Dedifferentiated amniotic fluid mesenchymal stem cell (primary cell): ENCODE measurements at regions not wholly inside any gene's neighbourhood (a gene's known extent, or its start where the extent isn't known, plus 50 kb on each side); places are given as distances from the start of the nearest gene placed in this dataset.
"Not testable (repeated sequence)": the region's sequence is repeated elsewhere in the genome, so short reads cannot be mapped to it uniquely, and the experiment has no call there.

Experiments
- DNase-seq: peaks from one replicate; pipeline ENCODE4 v3.0.0-alpha.2; 2016; ENCODE audit errors: extremely low spot score

DNA sequence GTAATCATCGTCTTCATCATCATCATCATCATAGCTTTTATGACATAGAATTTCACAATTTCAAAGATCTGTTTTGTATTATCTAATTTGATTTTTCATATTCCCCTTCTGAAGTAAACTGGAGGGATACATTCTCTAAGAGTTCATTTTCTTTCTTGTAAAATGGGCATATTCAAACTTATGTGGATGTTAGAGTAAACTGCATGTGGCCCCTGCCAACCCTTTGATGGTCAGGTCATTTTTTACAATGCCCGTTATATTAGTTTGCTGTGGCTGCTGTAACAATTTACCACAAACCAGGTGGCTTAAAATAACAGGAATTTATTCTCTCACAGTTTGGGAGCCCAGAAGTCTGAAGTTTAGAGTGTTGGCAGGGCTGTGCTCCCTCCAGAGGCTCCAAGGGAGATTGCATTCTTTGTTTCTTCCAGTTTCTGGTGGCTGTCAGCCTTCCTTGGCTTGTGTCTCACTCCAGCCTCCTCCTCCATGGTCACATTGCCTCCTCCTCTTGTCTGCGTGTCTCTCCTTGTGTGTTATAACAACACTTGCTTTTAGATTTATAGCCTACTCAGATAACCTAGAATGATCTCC is 127.5 kb upstream of the MMADHC start:
- peak; percentile 31 for DNase-seq

GRCh38 chr2:149709496-149710263 is 122.1 kb upstream of the MMADHC start:
- DNase-seq, result no peak

DNA sequence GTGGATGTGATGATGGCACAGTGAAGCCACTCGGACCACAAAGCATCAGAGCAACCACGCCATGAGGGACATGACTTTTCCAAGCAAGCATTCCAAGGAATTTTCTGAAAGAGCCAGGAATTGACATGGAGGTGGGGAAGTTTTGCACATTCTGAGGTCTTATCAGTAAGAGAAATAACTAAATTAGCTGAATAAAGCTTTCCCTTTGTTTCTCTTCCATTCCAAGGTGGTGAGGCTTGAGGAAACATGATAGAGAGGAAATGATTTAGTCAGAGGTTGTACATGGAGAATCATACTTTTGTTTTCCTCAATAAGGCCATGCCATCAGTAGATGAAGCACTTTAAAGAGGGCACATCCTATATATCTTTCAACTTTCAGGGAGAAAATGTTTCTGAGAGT is 115.7 kb upstream of the MMADHC start:
- DNase-seq, result no peak

- DNase-seq, result no peak
Observed at GRCh38 chr2:149702571-149702970, 115.0 kb upstream of the MMADHC start.

GRCh38 chr2:149701241-149701640 is 113.7 kb upstream of the MMADHC start:
- DNase-seq, result no peak

DNA sequence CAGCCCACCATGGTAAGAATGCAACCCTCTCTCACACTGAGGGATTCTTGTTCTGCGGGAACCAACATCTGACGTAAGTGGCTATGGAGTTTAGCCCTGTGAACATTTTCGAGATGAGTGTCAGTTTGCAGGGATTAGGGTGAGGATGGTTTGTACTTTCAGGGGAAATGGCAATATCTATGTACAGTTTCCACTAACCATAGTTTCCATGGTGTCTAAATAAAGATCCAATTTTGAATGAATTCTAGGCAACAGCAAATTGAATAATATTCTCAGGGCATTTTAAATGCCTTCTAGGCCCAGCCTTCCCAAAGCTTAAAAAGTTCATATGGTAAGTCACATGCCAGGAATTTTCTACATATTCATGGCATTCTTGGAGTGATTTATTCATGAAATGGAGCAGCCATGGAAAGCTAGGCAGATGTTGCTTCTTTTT is 105.4 kb upstream of the MMADHC start:
- DNase-seq, result peak; percentile 68

DNA sequence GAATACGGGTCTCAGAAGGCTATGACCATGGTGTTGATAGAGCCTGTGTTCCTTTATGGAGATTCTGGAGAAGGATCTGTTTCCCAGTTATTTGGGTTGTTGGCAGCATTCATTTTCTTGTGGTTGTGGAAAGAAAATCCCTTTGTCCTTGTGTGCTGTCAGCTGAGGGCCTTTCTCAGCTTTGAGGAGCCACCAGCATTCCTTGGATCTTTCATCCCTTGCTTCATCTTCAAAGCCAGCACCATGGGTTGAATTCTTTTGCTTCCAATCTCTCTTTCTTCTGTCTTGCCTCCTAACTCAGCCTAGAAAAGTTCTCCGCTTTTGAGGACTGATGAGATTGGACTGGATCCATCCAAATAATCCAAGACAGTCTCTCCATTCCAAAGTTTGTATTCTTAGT is 103.2 kb upstream of the MMADHC start:
- DNase-seq, result no peak

- DNase-seq, result no peak
Observed at GRCh38 chr2:149687052-149687427, 99.5 kb upstream of the MMADHC start.

DNA sequence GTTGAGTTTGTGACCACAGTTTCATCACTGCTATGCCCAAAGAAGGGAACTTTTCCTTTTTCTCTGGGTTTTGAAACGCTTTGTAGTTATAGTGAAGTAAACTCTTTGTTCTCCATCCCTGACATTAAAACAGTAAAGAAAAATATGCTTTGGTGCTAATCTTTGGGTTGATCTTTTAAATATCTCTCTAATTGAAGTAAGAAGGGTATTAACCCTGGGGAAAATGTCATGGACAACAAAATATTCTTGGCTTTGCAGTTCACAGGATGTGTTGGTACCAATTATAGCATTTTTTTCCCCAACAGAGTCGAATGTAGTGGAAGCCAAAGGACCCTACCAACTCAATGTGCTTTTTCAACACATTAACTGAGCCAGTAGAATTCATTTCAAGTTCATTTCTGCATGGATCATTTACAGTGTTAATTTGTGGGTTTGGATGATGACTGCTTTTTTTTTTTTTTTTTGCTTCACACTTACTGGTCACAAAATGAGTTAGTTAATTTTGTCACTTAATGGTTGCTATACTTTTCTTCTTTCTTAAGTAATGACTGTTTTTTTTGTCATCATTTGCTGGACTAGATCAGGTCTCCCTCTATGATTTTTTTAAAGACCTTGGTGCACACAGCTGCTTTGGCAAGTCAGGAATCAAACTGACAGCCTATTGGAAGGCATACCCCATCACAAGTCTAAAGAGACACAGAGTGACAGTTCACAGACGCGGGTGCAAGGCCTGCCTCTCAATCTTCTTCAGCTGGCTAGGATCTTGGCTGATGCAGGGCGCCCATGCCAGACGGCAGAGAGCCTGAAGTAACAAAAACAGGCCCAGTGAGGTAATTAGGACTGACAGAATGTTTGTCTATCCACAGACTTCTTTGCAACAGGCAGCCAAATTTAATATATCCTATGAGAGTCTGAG is 98.8 kb upstream of the MMADHC start:
- DNase-seq, result no peak

DNA sequence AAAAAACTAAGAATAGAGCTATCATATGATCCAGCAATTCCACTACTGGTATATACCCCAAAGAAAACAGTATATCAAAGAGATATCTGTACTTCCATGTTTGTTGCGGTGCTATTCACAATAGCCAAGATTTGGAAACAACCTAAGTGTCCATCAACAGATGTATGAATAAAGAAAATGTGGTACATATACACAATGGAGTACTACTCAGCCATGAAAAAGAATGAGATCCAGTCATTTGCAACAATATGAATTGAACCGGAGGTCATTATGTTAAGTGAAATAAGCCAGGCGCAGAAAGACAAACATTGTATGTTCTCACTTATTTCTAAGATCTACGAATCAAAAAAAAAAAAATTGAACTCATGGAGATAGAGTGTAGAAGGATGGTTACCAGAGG is 97.8 kb upstream of the MMADHC start:
- DNase-seq, result not testable (repeated sequence)

DNA sequence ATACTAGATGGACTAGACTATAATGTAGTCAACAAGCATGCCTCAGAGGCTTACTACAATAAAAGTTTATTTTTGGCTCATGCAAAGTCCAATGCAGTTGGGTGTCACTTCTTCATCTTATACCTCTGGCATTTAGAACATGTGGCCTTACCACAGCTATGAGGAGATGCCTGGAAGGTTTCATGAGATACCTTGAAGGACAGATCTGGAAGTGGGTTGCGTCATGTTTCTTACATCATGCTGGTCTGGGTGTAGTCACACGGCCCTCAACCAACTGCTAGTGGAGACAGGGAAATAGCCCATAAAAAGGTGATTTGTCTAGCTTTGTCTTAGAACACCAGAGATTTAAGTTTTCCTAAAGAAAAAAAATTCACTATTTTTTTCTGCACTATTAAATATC is 91.7 kb upstream of the MMADHC start:
- DNase-seq, result no peak

DNA sequence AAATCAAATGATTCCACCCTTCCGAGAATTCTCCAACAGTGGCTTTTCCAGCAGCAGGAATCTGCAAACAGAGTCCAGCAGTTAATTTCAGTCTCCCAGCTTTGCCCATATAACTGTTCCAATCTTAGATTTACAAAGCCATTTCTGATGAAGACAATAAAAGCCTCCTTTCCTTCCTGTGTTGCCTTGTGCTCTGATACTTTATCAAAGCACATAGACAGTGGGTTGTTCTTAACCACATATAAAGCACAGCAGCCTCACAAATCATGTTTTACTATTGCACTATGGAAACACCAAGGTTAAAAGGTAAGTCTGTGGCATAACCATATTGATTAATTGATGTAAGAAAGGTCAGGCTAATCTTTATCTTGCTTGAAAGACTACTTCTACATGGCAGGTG is 89.8 kb upstream of the MMADHC start:
- no peak for DNase-seq

DNA sequence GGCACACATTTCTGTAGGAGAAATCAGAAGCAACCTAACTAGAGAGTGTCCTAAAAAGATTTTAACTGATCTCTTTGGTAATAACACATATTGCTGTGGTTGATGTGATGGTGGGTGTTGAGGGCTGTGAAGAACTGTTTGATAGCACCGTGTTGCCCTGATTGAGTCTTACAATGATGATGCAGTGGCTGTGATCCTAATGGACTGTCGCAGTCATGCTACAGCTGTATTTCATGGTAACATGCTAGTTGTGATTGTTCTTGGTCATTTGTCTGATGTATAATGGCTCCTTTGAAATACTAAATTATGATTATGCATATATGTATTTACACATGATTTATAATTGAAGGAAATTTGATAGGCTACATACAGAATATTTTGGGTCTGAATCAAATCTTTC is 82.5 kb upstream of the MMADHC start:
- DNase-seq, result no peak

GRCh38 chr2:149666809-149667320 is 79.3 kb upstream of the MMADHC start:
- DNase-seq, result no peak

DNA sequence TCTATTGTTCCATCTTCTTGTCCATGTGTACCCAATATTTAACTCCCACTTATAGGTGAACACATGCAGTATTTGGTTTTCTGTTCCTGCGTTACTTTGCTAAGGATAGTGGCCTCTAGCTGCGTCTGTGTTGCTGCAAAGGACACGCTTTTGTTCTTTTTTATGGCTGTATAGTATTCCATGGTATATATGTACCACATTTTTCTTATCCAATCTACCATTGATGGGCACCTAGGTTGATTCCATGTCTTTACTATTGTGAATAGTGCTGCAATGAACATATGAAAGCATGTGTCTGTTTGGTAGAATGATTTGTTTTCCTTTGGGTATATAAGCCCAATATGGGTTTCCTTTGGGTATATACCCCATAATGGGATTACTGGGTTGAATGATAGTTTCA is 77.3 kb upstream of the MMADHC start:
- DNase-seq, result no peak

GRCh38 chr2:149662556-149662955 is 75.0 kb upstream of the MMADHC start:
- DNase-seq, result no peak

DNA sequence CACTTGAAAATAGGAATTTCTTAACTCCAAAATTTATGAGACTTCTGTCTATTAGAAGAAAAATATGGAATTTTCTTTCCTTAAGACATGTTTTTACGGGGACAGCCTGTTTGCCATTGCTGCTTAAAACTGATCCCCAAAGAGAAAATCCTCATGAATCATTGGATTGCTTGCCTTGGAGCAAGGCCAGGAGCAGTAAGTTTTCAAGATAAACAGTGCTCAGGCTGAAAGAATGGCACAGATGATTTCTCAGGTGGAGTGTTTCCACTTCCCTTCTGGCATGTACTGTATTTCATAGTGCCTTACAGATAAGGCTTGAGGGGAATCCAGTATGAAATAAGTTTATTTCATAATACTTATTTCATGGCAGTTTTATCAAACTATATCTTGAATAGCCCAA is 74.3 kb upstream of the MMADHC start:
- DNase-seq, result peak; percentile 42

GRCh38 chr2:149658553-149658952 is 71.0 kb upstream of the MMADHC start:
- no peak for DNase-seq

DNA sequence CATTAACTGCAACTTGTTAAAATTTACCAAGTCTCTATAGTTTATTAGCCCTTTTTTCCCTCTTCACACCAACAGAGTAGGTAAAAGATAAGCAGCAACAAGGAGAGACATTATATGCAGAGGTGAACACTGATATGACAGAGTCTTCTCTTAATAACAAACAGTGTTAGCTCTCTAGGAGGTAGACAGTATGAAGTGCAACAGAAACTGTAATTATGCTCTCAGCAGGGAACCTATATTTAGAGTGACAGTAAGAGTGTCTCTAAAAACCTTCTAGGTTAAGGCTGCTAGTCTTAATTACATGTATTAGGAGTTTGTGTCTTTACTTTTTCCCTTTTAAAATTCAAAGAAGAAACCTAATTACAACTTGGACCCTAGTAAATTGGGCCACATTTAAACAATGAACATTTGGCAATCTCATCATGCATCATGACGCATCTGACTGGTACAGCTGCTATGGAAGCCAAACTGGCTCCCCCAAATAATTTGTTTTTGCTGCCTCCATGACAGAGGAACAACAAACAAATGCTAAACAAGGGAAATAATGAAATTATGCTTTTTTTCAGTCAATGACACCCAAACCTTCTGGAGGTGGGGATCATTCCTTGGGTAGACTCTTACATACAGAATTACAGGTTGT is 69.9 kb upstream of the MMADHC start:
- no peak for DNase-seq

- DNase-seq, result no peak
Observed at GRCh38 chr2:149656996-149657395, 69.4 kb upstream of the MMADHC start.

GRCh38 chr2:149653831-149654445 is 66.4 kb upstream of the MMADHC start:
- DNase-seq, result no peak

GRCh38 chr2:149652926-149653325 is 65.4 kb upstream of the MMADHC start:
- no peak for DNase-seq
